Muscle layer of colon (tissue), 2 donors: ENCODE measurements at regions not wholly inside any gene's neighbourhood (a gene's known extent, or its start where the extent isn't known, plus 50 kb on each side); places are given as distances from the start of the nearest gene placed in this dataset.

Experiments used
- H3K27ac ChIP-seq: one replicate; pipeline ENCODE4 v1.7.0; 2013; ENCODE audit warnings: low read depth, mild to moderate bottlenecking, low read length, moderate library complexity
- H3K27me3 ChIP-seq, 2 donors: one replicate each; pipeline ENCODE4 v1.7.0; 2013; ENCODE audit warnings: low read length in 2 of 2, mild to moderate bottlenecking in 2 of 2; ENCODE audit not compliant: insufficient read depth in 2 of 2, control insufficient read depth in 1 of 2
- H3K36me3 ChIP-seq: one replicate; pipeline ENCODE4 v1.7.0; 2013; ENCODE audit warnings: mild to moderate bottlenecking, low read length; ENCODE audit not compliant: insufficient read depth
- H3K4me1 ChIP-seq: one replicate; pipeline ENCODE4 v1.7.0; 2013; ENCODE audit warnings: mild to moderate bottlenecking, low read length; ENCODE audit not compliant: insufficient read depth
- H3K4me3 ChIP-seq, 2 donors: one replicate each; pipeline ENCODE4 v1.7.0; 2013; ENCODE audit warnings: low read length in 2 of 2, low read depth in 1 of 2, mild to moderate bottlenecking in 1 of 2, moderate library complexity in 1 of 2
- H3K9ac ChIP-seq: one replicate; pipeline ENCODE4 v1.7.0; 2013; ENCODE audit warnings: low read length
- H3K9me3 ChIP-seq: one replicate; pipeline ENCODE4 v1.7.0; 2013; ENCODE audit warnings: mild to moderate bottlenecking, low read length
- donor health status: abdominal sarcoma.
- donor health status: Adenocarcinoma of cecum.

DNA sequence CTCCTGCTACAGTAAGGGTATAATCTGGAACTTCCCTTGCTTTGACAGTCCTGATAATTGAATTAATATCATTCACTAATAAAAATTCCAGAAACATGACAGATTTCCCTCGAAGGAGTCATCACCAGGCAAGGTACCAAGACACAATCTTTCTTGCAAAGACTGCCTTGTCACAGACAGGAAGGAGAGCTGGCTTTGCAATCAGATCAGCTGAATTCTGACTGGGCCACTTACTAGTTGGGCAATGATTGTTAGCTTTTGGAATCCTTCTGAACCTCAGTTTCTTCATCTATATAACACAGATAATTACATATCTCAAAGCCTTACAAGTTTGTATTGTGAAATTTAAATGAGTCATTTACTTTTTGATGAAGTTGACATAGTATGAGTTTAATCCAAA is 344.2 kb downstream of the RFPL4B start:
- Histone ChIP-seq H3K4me1 (no peaks in the 10 kb centered on the region), H3K27ac (no peak overlapping the region), H3K9ac (no peak overlapping the region), H3K9me3 (no peaks in the 10 kb centered on the region), H3K4me3 (no peak overlapping the region), H3K36me3 (no peaks in the 10 kb centered on the region), H3K27me3 (no peaks in the 10 kb centered on the region)

DNA sequence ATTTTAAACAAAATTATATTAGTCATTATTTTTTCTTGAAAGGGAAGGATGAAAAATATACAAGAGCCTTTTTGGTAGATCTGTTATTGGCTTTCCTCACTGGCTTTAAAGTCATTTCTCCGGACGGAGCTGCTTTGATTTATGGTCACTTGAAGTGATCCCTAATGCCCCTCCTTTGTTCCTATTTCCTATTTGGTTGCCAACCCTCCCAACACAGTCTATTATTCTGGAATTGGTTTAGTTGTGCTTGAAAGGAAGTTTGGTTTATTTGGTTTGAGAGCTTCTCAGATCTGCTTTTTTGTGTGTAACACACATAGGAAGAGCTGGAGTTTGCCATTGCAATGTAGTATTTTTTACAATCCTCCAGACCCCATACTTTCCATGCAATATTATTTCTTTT is 347.9 kb downstream of the RFPL4B start:
- H3K27ac ChIP-seq: no peak overlapping the region

DNA sequence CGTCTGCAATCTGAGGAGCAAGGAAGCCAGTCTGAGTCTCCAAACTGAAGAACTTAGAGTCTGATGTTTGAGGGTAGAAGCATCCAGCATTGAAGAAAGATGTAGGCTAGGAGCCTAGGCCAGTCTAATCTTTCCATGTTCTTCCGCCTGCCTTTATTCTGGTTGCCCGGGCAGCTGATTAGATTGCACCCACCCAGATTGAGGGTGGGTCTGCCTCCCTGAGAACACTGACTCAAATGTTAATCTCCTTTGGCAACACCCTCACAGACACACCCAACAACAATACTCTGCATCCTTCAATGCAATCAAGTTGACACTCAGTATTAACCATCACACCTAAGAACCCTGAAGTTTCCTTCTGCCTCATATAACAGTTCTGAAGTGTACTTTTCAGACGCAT is 350.1 kb downstream of the RFPL4B start:
- Histone ChIP-seq H3K4me1 (no peaks in the 10 kb centered on the region), H3K27me3 (no peaks in the 10 kb centered on the region), H3K4me3 (no peak overlapping the region), H3K9me3 (no peaks in the 10 kb centered on the region), H3K9ac (no peak overlapping the region), H3K36me3 (no peaks in the 10 kb centered on the region), H3K27ac (no peak overlapping the region)

More for the DNA sequence above, 347.9 kb downstream of the RFPL4B start:
- Histone ChIP-seq H3K9ac (no peak overlapping the region), H3K27me3 (no peaks in the 10 kb centered on the region), H3K4me1 (no peaks in the 10 kb centered on the region), H3K36me3 (no peaks in the 10 kb centered on the region), H3K9me3 (no peaks in the 10 kb centered on the region), H3K4me3 (no peak overlapping the region)

DNA sequence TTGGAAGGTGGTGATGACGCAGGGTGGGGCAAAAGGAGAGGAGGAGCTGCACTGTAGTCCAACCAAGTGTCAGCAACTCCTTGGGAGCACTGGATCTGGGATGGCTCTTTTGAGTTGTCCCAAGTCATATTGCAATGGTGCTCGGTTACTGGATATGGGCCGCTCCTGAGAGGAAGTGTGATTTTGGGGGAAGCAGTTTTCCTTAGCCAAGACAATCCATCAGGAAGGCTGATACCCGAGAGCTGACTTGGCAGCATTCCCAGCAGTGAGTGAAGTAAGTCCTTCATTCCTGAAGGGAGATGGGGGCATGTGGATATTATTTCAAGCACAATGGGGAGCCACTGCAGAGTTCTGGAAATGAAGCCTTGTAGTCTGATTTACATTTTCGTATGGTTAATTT is 354.1 kb downstream of the RFPL4B start:
- Histone ChIP-seq H3K9ac (no peak overlapping the region), H3K9me3 (no peaks in the 10 kb centered on the region), H3K27ac (no peak overlapping the region), H3K4me3 (no peak overlapping the region), H3K36me3 (no peaks in the 10 kb centered on the region), H3K27me3 (no peaks in the 10 kb centered on the region), H3K4me1 (no peaks in the 10 kb centered on the region)

DNA sequence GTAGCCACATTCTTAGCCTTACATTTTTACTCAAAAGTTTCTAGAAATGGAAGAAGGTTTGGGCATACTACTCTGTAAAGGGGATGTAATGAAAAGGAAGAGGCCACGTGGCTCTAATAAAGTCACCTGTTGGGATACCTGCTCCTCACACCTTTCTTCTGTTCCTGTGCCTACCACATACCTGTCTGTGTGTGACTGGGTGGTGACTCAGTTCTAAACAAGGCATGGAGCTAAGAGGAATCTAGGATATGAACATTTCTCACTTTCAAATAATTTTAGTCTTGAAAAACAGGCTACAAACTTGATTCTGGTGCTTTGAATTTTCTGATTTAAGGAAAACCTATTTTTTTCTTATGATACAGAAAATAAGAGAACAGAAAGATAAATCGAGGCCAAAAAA is 363.6 kb downstream of the RFPL4B start:
- H3K4me1 ChIP-seq: no peaks in the 10 kb centered on the region
- no peak overlapping the region for H3K27ac ChIP-seq
- no peaks in the 10 kb centered on the region for H3K27me3 ChIP-seq
- H3K9ac ChIP-seq: no peak overlapping the region
- H3K4me3 ChIP-seq: no peak overlapping the region
- H3K9me3 ChIP-seq: no peaks in the 10 kb centered on the region
- H3K36me3 ChIP-seq: no peaks in the 10 kb centered on the region

DNA sequence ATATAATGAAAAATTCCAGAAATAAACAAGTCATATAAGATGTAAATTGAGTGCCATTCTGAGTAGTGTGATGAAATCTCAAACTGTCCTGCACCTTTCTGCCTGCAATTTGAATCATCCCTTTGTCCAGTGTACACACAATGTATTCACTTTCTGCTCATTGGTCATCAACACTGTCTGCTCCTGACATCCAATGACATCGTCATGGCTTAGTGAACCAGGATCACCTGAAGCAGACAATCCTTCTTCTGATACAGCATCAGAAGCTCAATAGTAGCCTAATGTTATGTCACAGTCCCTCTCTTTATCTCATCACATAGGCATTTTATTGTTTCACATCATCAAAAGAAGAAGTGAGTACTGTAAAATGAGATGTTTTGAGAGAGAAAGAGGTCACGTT is 366.3 kb downstream of the RFPL4B start:
- no peaks in the 10 kb centered on the region for H3K36me3 ChIP-seq
- H3K4me1 ChIP-seq: no peaks in the 10 kb centered on the region
- no peaks in the 10 kb centered on the region for H3K9me3 ChIP-seq
- no peak overlapping the region for H3K4me3 ChIP-seq
- no peaks in the 10 kb centered on the region for H3K27me3 ChIP-seq
- no peak overlapping the region for H3K9ac ChIP-seq
- H3K27ac ChIP-seq: no peak overlapping the region

DNA sequence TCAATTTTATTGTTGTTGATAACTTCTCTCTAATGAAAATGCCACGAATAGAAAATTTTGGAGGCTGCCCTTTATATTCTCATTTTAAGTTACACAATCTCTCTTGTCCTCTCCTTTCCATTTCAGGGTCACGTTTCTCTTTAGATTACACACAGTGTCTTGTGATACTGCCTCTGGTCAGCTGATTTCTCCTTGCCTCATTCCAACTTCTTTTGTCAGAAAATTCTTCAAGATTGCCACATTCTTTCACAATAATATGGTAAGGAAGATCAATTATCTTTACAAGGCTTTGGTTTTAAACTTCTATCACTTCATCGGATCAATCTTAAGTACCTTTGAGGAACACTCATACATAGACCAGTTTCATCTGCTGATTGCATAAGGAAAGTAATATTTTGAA is 370.3 kb downstream of the RFPL4B start:
- Histone ChIP-seq H3K4me1 (no peaks in the 10 kb centered on the region), H3K4me3 (no peak overlapping the region), H3K27me3 (no peaks in the 10 kb centered on the region), H3K9ac (no peak overlapping the region), H3K36me3 (no peaks in the 10 kb centered on the region), H3K27ac (no peak overlapping the region), H3K9me3 (no peaks in the 10 kb centered on the region)

DNA sequence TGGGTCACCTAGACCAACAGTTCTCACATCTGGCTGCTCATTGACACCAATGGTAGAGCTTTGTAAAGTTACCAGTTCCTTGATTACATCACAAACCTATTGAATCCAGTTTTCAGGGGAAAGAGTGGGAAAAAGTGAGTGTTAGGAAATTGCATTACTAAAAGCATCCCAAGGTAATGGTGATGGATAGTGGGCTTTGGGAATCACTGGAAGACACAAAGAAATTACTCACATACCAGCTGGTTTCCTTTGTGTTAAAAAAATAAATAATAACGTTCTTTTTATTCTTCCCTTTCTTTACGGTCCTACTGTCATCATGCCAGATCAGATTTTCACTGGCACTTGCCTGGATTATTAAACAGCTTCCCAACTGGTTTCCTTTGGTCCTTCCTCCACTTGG is 370.7 kb downstream of the RFPL4B start:
- H3K9ac ChIP-seq: no peak overlapping the region
- no peaks in the 10 kb centered on the region for H3K9me3 ChIP-seq
- no peaks in the 10 kb centered on the region for H3K27me3 ChIP-seq
- H3K4me3 ChIP-seq: no peak overlapping the region
- no peaks in the 10 kb centered on the region for H3K36me3 ChIP-seq
- no peaks in the 10 kb centered on the region for H3K4me1 ChIP-seq
- H3K27ac ChIP-seq: no peak overlapping the region

DNA sequence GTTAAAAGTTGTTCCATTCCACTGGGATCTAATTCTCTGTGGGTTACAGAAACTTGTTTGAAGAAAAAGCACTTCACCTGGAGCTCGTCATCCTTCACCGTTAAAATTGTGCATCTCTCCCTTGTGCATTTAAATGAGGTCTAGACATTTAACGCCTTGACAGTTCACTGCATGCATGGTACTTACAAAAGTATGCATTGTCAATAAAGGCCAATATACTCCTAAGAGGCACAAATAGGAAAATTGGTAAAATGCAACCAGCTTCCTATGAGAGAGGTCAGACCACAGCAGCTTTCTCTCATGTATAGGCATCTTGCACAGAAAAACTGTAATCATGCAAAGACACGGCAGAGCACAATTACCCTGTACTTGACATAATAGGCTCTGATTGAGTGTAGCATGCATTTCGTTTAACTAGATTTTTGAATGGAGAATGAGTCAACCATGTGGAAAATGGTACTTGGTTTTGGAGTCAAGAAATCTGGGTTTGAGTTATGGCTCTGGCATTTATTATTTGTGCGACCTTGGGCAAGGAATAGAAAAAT is 378.5 kb downstream of the RFPL4B start:
- no peaks in the 10 kb centered on the region for H3K9me3 ChIP-seq
- H3K9ac ChIP-seq: no peak overlapping the region
- H3K27me3 ChIP-seq: no peaks in the 10 kb centered on the region
- H3K4me3 ChIP-seq: no peak overlapping the region
- H3K27ac ChIP-seq: no peak overlapping the region
- H3K36me3 ChIP-seq: no peaks in the 10 kb centered on the region
- no peaks in the 10 kb centered on the region for H3K4me1 ChIP-seq

DNA sequence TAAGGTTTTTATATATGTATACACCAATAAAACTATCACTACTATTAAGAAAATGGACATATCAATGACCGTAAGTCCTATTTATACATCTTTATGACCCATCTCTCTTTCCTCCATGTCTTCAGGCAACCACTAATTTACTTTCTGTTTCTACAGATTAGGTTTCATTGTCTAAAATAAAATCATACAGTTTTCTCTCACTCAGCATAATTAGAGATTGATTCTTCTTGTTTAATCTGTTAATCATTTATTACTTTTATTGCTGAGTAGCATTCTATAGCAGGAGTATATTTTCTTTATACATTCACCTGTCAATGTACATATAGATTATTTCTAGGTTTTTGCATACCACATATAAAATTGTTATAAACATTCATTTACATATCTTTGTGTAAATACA is 388.0 kb downstream of the RFPL4B start:
- H3K4me1 ChIP-seq: no peaks in the 10 kb centered on the region
- H3K9me3 ChIP-seq: no peaks in the 10 kb centered on the region
- no peak overlapping the region for H3K4me3 ChIP-seq
- no peaks in the 10 kb centered on the region for H3K36me3 ChIP-seq
- H3K27ac ChIP-seq: no peak overlapping the region
- no peaks in the 10 kb centered on the region for H3K27me3 ChIP-seq
- H3K9ac ChIP-seq: no peak overlapping the region

DNA sequence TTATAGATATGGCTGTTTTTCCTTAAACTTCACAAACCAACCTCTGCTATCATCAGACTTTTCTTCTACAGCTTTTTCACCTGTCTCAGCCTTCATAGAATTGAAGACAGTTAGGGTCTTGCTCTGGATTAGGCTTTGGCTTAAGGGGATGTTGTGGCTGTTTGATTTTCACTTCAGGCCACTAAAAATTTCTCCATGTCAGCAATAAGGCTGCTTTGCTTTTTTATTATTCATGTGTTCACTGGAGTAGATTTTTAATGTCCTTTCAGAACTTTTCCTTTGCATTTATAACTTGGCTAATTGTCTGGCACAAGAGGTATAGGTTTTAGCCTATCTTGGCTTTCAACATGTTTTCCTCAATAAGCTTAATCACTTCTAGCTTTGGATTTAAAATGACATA is 392.6 kb downstream of the RFPL4B start:
- Histone ChIP-seq H3K27me3 (no peaks in the 10 kb centered on the region), H3K4me1 (no peaks in the 10 kb centered on the region), H3K9ac (no peak overlapping the region), H3K4me3 (no peak overlapping the region), H3K9me3 (no peaks in the 10 kb centered on the region), H3K27ac (no peak overlapping the region), H3K36me3 (no peaks in the 10 kb centered on the region)

DNA sequence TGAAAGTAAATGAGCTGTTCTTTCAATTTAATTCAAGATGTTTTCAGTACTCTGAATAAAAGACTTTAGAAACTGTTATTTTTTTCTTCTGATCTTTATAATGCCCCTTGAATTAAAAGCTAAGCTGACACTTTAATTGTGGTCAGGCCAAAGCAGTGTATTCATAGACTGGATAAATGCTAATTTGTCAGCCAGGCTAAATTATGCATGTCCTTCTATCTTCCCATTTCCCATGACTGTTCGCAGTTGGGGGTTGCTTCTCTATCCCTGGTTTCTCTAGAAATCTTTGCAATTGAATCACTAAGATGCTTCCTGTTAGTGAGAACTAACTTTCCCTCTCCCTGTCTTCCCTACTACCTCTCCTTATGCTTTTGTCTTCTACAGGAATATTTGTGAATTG is 396.2 kb downstream of the RFPL4B start:
- Histone ChIP-seq H3K4me3 (no peak overlapping the region), H3K9ac (no peak overlapping the region), H3K27ac (no peak overlapping the region), H3K36me3 (no peaks in the 10 kb centered on the region), H3K27me3 (no peaks in the 10 kb centered on the region), H3K4me1 (no peaks in the 10 kb centered on the region), H3K9me3 (no peaks in the 10 kb centered on the region)
